Amniotic epithelial cell (primary cell): ENCODE measurements at regions not wholly inside any gene's neighbourhood (a gene's known extent, or its start where the extent isn't known, plus 50 kb on each side); places are given as distances from the start of the nearest gene placed in this dataset.
"Not testable (repeated sequence)": the region's sequence is repeated elsewhere in the genome, so short reads cannot be mapped to it uniquely, and the experiment has no call there.

Experiments used
- DNase-seq: peaks from one replicate; pipeline ENCODE4 v3.0.0-alpha.2; 2010; ENCODE audit warnings: low read depth

DNA sequence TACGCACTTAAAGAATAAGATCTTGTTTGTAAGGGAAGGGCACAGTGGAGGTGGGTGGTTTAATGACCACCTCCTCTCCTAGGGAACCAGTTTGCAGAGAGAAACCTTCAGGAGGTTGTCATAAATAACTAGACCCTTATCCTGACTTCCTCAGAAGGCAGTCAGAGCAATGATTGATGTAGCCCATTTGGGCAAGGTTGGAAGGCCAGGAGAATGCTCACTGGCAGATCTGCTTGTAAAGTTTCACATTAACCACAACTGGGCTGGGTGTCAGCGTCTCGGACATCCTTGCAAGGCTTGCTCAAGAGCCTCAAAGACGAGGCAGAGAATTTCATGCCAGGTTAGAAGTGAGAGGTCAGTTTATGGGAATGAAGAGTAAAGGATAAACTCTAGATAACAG is 87.6 kb upstream of the TRABD2B start:
- peak; percentile 70 for DNase-seq

DNA sequence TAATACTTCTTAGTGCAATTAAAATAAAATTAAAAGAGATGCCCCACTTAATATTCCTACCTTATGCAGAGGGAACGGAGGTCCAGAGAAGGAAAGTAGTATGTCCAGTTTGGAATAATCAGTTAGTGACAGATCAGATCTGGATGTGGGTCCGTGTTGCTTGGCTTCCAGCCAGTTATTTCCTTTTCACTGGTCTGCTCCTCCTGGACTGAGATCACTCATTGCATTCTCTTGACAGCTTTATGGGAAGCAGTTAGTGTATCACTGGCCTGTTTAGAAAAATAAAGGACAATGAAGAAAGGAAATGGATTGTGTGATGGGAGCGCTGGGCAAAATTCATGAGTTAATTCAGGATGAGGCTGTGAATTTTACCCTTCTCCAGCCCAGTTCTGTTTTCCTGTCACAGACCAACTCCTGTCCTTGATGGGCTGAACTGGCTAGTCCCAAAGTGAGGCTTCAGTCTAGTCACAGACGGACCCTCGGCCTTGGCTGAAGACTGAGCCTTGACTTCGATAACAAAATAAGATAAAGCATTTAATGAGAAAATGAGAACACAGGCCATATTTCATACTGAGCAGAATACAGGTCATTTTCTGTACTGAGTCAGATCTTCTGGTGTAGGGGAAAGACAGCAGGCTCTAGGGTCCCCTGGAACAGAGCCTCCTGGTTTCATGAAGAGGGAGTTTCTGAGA is 85.2 kb upstream of the TRABD2B start:
- no peak for DNase-seq

GRCh38 chr1:48080331-48081255 is 83.4 kb upstream of the TRABD2B start:
- no peak for DNase-seq

DNA sequence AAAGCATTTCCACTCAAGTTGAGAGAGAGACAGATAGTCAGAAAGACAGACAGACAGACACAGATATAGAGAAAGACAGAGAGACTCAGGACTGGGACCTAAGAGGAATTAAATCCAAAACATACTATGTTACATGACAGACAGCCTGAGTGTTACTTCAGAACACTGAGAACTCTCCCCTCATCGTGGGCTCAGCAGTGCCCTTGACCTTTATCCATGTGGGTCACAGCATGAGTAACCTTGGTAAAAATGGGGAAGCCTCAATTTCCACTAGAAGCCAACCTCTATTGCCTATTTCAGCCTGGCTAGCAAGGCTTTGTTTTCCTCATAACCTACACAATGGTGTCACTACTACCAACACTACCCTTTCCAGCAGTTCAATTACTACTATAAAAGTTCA is 81.9 kb upstream of the TRABD2B start:
- DNase-seq = no peak

DNA sequence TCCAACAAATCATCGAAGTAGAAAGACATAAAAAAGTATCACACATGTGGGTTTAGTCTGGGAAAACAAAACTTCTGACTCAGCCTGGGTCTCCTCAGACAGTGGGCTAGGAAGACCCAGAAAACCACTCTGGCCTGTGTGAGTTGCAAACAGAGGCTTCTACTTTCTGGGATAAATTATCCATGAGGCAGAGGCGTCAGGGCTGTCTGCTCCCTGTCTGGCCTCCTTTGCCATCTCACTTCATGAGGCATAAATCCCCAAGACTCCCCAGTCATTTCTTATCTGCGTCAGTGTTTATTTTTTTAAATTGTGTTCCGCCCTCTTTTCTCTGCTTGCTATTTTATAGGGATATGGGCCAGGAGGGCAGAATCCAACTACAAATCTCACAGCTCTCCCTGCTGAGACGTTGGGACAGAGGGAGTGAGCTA is 80.6 kb upstream of the TRABD2B start:
- DNase-seq = peak; percentile 60

- no peak for DNase-seq
Observed at GRCh38 chr1:48076017-48076416, 78.8 kb upstream of the TRABD2B start.

DNA sequence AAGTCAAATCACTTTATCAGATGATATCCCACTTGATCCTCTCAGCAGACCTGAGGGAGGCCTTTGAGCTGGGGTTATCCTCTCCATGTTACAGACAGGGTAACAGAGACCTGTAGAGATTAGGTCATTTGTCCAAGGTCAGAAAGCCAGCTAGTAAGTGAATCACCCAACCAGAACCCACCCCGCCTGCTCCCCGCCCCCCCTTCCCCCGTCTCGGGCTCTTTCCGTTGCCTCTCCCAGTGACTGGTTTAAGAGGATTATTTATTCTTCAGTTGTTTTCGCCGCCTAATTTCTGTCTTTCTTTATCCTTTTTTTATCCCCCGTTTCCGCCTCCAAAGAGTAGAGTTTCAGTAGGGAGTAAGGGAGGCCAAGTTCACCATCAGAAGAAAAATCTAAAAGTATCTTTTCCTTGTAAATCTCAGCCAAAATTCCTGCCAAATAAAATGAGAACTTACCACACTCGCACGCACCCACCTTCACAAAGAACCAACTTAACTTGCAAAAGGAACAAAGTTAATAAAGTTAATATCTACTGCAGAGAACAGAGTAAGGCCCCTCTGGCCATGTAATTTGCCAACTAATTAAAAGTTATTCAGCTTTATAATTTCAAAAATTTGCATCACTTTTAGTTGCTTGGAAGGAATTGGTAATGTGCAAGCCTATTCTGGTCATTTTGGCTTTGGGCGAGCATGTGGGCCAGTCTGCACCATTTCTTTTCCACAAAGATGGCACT is 76.8 kb upstream of the TRABD2B start:
- peak; percentile 33 for DNase-seq

- DNase-seq = no peak
Observed at GRCh38 chr1:48071513-48071912, 74.3 kb upstream of the TRABD2B start.

DNA sequence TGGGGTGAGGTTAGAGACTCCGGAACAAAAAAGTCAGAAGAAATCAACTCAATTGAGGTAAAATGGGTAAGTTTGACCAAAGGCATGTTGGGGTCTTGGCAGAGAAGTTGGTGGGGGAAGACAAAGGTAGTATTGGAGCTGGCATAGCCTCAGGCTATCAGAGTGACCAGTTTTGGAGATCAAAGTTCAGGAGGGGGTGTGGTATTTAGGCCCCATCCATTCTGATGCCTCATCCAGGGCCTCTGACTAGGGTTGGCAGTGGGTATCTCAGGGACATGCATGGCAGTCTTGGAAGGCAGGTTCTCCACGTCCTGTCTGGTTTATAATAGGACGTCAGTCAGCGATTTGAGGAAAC is 73.2 kb upstream of the TRABD2B start:
- no peak for DNase-seq

DNA sequence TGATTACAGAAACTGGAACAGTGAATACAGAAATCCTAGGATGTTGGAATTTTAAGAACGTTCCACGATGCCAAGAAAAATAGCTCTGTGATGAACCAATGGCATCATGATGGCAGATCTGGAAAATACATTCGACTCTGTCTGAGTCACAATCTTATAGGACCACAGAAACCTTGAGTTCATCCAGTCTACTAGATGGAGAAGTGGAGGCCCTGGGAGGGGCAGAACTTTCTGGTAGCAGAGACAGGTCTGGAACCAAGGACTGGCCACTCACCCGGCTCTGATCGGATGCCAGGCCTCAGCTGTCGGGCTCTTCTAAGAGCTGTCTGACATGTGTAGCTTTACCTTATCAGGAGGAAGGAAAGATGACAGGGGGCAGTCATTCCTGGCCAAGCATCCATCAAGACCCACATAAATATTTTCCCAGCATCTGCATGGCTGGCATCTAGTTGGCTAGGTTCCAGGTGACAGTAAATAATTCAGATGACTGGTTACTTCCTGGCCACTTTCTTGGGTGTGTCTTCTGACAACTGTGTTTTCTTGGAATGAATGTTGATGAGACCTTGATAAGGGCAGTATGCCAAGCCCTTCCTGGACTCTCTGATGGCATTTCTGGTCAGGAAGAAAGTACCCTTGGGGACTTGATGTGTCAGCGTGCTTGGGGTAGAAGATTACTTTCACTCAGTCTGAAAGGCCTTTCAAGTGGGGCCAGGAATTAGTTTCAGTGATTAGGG is 72.6 kb upstream of the TRABD2B start:
- DNase-seq = peak; percentile 34

DNA sequence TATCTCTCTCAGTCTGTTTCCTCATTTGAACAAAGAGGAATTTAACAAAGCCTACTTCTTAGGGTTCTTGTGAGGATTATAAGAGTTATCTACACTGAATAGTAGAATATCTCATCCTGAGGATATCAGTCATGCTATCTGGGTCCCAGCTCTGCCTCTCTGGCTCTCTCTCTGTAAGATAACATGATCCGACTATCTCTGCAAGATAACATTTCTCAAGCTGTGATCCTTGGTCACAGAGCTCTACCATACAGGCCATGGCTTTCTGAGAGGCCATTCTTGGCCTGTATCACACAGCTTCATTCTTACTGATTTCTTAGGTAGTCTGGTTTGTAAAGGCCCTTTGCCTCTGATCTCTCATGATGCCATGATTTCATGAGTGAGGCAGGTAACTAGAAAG is 71.0 kb upstream of the TRABD2B start:
- no peak for DNase-seq

DNA sequence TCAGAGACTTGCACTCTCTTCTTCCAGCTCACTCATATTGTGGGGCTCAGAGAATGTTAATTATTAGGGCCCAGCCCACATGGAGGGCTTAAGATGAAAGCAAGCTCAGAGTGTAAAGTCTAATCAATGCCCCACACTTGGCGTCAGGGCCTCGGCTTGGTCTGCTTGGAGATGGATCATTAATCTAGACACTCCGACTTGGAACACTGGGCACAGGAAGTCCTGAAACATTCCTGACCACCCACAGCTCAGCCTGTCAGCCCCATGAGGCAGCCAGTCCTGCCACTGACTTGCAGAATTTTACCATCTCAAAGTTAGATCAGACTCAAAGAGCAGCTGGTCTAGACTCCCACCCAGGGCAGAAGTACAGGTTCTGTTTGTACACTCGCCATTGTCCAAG is 69.8 kb upstream of the TRABD2B start:
- no peak for DNase-seq

GRCh38 chr1:48064693-48065092 is 67.5 kb upstream of the TRABD2B start:
- DNase-seq = not testable (repeated sequence)

- no peak for DNase-seq
Observed at GRCh38 chr1:48062353-48062752, 65.2 kb upstream of the TRABD2B start.

- DNase-seq = peak; percentile 49
Observed at GRCh38 chr1:48061162-48062136, 64.3 kb upstream of the TRABD2B start.

GRCh38 chr1:48059289-48059688 is 62.1 kb upstream of the TRABD2B start:
- DNase-seq = no peak

GRCh38 chr1:48058135-48059025 is 61.2 kb upstream of the TRABD2B start:
- no peak for DNase-seq

DNA sequence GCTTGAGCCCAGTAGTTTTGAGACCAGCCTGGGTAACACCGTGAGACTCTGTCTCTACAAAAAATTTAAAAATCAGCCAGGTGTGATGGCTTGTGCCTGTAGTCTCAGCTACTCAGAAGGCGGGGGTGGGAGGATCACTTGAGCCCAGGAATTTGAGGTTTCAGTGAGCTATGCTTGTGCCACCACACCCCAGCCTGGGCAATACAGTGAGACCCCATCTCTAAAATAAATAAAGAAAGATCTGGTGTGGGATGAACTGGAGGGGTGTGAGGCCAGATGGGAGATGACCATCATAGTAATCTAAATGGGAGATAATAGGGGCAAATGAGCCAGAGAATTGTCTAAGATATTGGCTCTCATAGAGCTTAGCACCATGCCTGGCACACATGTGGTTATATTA is 60.1 kb upstream of the TRABD2B start:
- no peak for DNase-seq

DNA sequence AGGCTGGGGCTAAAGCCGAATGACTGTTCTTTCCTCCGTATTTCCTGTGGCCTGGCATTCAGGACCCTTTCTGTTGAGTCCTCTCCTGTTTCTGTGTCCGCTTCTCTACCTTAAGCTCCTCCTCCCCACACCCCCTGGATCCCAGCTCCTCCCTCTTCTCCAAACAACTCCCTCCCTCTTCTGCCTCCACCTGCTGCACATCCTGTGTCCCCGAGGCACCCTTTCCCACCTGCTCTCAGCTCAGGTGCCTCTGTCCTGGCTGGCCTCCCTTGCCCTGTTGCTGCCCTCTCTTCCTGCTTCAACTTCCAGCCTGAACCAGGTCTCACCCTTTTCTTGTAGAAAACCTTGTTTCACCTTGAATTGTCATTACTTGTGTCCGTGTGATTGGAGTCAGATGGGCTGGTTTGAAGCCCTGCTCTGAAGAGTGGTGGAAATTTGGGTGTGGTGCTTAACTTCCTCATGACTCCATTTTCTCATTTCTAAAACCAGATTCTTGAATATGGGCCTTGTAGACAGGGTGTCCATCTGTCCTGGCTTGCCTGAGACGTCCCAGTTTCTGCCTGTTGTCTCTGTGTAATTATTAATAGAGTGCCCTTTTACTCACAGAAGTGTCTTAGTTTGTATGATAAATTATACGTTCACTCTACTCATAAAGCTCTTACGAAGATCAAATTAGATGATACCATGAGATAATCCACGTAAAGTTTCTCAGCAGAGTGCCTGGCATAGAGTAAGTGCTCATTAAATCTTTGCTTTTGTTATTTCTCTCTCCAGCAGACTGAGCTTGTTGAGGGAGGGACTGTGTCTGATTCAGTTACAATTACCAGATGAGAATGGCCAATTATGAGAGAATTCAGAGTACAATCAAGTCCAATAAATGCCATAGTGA is 58.9 kb upstream of the TRABD2B start:
- DNase-seq = no peak
